Skeletal muscle tissue (tissue), 3 donors: ENCODE measurements at regions not wholly inside any gene's neighbourhood (a gene's known extent, or its start where the extent isn't known, plus 50 kb on each side); places are given as distances from the start of the nearest gene placed in this dataset.

Source experiments
- H3K27ac ChIP-seq: one replicate; pipeline ENCODE4 v1.7.0; 2013; ENCODE audit warnings: mild to moderate bottlenecking, low read depth, low read length, inconsistent platforms
- H3K27me3 ChIP-seq, 3 donors: one replicate each; pipeline ENCODE4 v1.7.0; 2013; ENCODE audit warnings: low read length in 3 of 3; ENCODE audit not compliant: control insufficient read depth in 3 of 3, insufficient read depth in 3 of 3
- H3K36me3 ChIP-seq, 3 donors: one replicate each; pipeline ENCODE4 v1.7.0; 2013; ENCODE audit warnings: low read length in 3 of 3; ENCODE audit not compliant: control insufficient read depth in 3 of 3, insufficient read depth in 3 of 3
- H3K4me1 ChIP-seq, 3 donors: one replicate each; pipeline ENCODE4 v1.7.0; 2013; ENCODE audit warnings: low read length in 3 of 3, mild to moderate bottlenecking in 3 of 3; ENCODE audit not compliant: control insufficient read depth in 3 of 3, insufficient read depth in 3 of 3
- H3K4me3 ChIP-seq, 3 donors: one replicate each; pipeline ENCODE4 v1.7.0; 2013; ENCODE audit warnings: low read length in 3 of 3
- H3K9ac ChIP-seq, 3 donors: one replicate each; pipeline ENCODE4 v1.7.0; 2013; ENCODE audit warnings: low read length in 3 of 3, mild to moderate bottlenecking in 3 of 3, moderate library complexity in 2 of 3, low read depth in 1 of 3
- H3K9me3 ChIP-seq, 3 donors: one replicate each; pipeline ENCODE4 v1.7.0; 2013; ENCODE audit warnings: low read length in 3 of 3; ENCODE audit not compliant: control insufficient read depth in 3 of 3
- donor health status: Osteomylitis.

DNA sequence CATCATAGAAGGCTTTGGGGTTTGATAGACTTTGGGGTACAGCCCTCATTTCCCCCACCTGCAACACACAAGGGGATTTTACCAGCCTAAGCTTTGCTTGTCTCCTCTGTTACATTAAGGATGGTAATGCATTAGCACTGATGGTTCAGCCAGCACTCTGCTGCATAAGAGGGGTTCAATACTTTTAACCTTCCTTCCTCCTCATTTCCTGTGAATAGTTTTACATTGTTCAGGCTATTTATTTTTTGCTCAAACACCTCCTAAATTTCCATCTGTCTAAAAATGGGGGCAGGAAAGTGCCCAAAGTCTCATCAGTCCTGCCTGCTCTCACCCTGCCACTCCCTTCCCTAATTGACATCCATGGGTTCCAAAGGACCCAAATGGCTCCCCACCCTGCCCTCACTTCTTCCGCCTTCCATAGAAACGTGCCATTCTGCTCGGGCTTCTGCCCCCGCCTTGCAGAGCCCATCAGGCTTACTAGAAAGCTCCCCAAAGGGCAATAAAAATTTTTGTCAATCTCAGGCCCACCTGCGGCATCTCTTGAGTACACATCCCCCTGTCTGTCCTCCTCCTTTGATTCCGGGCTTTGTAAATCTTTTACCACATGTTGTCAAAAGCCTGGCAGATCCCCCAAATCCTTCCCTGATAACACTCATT lies 239.5 kb upstream of the SLC24A2 start:
- H3K36me3 ChIP-seq: no peaks in the 10 kb centered on the region
- H3K4me1 ChIP-seq: peaks cover 0 to 4% (median 2%) of the 10 kb centered on the region in 3 donors
- no peaks in the 10 kb centered on the region for H3K9me3 ChIP-seq
- no peak overlapping the region for H3K4me3 ChIP-seq
- no peak overlapping the region for H3K9ac ChIP-seq
- H3K27ac ChIP-seq: peak overlapping the region; percentile 16
- H3K27me3 ChIP-seq: no peaks in the 10 kb centered on the region

DNA sequence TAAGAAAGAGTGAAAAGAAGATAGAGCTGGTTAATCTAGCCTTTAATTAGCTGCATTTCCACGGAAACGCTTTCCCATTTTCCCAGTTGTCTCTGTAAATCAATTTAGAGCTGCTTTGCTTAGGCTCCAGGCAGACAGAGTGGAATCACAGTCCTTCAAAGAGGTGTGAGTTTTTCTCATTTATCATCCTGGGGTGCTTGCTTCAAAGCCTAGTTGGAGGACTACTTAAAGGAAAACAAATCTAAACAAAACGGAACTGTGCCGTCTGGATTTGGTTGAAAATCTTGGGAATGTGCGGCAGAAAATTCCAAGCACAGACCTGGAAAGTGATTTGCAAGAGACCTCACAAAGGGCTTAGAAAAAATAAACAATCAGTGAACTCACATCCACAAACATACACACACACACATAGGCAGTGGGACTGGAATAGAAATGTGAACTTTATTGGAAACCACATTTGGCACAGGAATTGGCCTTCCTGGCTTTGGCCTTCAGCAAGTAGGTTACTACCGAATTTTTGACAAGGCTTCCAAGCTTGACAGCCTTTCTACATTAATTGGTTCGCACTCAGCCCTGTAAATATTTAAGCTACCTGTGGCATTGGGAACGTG lies 235.2 kb upstream of the SLC24A2 start:
- no peak overlapping the region for H3K27ac ChIP-seq

DNA sequence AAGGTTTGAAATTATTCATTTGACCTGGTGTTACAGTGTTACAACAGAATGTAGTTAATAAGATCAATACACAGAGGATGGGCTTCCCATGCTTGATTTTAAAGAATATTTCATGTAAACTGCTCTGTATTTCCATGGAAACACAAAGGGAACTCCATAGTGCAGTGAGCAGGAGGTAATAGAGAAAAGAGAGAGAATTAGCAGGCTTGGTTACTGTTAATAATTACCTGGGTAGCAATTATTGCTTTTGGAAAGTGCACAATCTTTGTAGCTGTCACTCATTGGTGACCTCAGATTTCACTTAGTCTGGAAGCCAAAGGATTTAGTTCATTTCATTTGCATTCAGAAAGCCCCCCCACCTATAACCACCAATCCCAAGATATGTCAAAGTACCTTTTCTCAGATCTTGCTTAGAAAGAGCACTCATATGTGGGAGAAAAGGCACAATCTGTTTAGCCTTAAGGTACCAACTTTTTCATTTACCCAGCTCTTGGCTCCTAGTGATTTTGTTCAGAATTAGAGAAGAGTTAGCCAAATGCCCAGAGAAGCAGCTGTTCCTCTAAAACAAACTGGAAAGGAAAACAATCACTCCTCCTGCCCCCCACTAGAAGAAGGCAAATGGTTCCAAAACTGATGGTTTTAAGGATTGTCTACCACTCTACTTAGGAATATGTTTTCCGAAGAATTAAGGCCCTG lies 234.5 kb upstream of the SLC24A2 start:
- H3K27me3 ChIP-seq: no peaks in the 10 kb centered on the region
- H3K4me1 ChIP-seq: peaks cover 0 to 2% (median 0%) of the 10 kb centered on the region in 3 donors
- H3K4me3 ChIP-seq: no peak overlapping the region
- H3K9me3 ChIP-seq: no peaks in the 10 kb centered on the region
- H3K36me3 ChIP-seq: no peaks in the 10 kb centered on the region
- no peak overlapping the region for H3K27ac ChIP-seq
- no peak overlapping the region for H3K9ac ChIP-seq

More for the DNA sequence above, 235.2 kb upstream of the SLC24A2 start:
- Histone ChIP-seq H3K4me3 (no peak overlapping the region), H3K9me3 (no peaks in the 10 kb centered on the region), H3K36me3 (no peaks in the 10 kb centered on the region), H3K9ac (no peak overlapping the region), H3K27me3 (no peaks in the 10 kb centered on the region), H3K4me1 (peaks cover 0 to 2% (median 0%) of the 10 kb centered on the region in 3 donors)

DNA sequence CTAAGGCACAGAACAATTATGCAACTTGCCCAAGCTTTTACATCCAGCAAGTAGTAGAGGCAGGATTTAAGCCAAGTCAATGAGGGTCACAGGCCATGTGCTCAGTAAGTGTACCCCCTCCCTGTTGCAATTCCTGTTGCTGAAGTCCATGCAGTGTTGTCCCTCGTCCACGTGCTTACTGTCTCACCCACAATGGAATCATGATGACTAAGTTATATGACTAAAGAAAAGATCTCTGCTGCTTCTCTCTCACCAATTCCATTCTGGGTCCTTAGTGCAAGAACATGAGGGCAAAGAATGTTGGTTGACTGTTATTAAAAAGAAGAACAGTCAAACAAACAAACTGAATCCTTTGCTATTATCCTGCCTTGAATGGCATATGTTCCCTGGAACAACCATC lies 233.6 kb upstream of the SLC24A2 start:
- H3K4me3 ChIP-seq: no peak overlapping the region
- no peak overlapping the region for H3K27ac ChIP-seq
- H3K9ac ChIP-seq: no peak overlapping the region
- no peaks in the 10 kb centered on the region for H3K4me1 ChIP-seq
- H3K27me3 ChIP-seq: no peaks in the 10 kb centered on the region
- H3K36me3 ChIP-seq: no peaks in the 10 kb centered on the region
- no peaks in the 10 kb centered on the region for H3K9me3 ChIP-seq

DNA sequence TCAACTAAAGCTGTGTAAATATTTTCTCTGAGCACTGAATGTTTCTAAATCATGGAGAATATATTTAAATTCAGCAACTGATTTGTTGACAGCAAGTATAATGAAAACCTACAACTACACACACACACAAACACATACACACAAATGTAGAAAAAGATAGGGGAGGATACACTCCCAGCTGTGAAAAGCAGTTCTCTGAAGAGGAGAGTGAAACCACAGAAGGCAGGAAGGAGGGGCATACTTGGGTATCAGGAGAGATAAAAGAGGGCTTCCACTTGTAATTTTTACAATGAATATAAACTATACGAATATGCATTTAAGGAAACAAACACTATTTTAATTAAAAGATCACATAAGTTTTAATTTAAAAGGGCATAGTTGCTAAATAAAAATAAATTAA lies 227.8 kb upstream of the SLC24A2 start:
- H3K4me1 ChIP-seq: no peaks in the 10 kb centered on the region
- no peak overlapping the region for H3K27ac ChIP-seq
- no peaks in the 10 kb centered on the region for H3K36me3 ChIP-seq
- H3K9me3 ChIP-seq: no peaks in the 10 kb centered on the region
- no peak overlapping the region for H3K4me3 ChIP-seq
- no peaks in the 10 kb centered on the region for H3K27me3 ChIP-seq
- no peak overlapping the region for H3K9ac ChIP-seq

DNA sequence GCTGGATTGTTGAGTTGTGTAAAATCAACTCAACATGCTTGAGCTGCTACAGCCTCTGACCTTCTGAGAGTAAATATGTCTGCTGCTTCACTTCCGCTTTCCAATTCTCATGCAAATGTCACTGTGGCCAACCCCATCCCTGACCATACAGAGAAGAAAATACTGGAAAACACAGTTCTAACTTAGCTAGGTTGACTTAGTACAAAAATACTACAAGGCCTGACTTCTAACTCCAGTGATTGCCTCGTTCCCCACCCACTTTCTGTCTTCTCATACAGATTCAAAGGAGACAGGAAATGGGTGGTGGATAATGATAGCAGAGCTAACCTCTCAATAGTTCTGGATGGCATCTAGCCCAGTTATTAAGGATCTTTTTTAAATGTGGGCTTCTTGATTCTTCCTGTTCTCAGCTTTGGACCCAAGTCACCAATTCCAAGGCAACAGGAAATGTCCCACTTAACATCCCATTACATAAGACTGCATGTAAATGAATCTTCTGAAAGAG lies 226.6 kb upstream of the SLC24A2 start:
- Histone ChIP-seq H3K27ac (no peak overlapping the region), H3K9me3 (no peaks in the 10 kb centered on the region), H3K9ac (no peak overlapping the region), H3K27me3 (no peaks in the 10 kb centered on the region), H3K36me3 (no peaks in the 10 kb centered on the region), H3K4me1 (no peaks in the 10 kb centered on the region), H3K4me3 (no peak overlapping the region)

DNA sequence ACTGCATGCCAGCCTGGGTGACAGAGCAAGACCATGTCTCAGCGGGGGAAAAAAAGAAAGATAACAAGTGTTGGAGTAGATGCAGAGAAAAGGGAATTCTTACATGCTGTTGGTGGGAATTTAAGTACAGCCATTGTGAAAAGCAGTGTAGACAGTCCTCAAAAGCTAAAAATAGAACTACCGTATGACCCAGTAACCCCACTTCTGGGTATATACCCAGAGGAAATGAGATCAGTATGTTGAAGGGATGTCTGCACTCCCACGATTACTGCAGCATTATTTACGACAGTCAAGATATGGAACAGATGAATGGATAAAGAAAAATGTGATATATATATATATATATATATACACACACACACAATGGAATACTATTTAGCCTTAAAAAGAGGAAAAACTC lies 225.3 kb upstream of the SLC24A2 start:
- H3K27me3 ChIP-seq: no peaks in the 10 kb centered on the region
- no peaks in the 10 kb centered on the region for H3K4me1 ChIP-seq
- H3K27ac ChIP-seq: no peak overlapping the region
- H3K9ac ChIP-seq: no peak overlapping the region
- no peak overlapping the region for H3K4me3 ChIP-seq
- H3K9me3 ChIP-seq: no peaks in the 10 kb centered on the region
- H3K36me3 ChIP-seq: no peaks in the 10 kb centered on the region

DNA sequence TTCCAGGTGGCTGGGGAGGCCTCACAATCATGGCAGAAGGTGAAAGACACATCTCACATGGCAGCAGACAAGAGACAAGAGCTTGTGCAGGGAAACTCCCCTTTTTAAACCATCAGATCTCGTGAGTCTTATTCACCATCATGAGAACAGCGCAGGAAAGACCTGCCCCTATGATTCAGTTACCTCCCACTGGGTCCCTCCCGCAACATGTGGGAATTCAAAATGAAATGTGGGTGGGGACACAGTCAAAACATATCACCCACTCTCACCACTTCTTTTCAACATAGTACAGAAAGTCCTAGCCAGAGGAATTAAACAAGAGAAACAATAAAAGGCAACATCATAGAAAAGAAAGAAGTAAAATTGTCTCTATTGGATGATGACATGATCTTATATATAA lies 223.4 kb upstream of the SLC24A2 start:
- Histone ChIP-seq H3K9me3 (no peaks in the 10 kb centered on the region), H3K9ac (no peak overlapping the region), H3K36me3 (no peaks in the 10 kb centered on the region), H3K27me3 (no peaks in the 10 kb centered on the region), H3K27ac (no peak overlapping the region), H3K4me1 (no peaks in the 10 kb centered on the region), H3K4me3 (no peak overlapping the region)

DNA sequence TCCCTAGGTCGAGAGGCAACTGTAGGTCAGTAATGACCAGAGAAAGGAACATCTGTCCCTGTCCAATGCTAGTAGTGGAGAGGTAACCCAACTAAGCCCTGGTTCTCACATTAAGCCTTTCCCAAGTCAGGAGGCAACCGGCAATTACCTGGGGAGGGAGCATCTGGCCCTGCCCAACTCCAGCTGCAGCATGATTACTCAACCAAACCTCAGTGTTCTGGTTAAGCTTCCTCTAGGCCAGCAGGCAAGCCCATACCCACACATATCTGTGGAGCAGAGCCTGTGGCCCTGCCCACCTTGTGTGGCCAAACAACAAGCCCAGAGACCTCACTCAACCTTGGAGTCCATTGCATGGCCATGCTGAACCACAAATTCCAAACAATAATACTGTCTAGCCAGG lies 220.8 kb upstream of the SLC24A2 start:
- Histone ChIP-seq H3K27me3 (no peaks in the 10 kb centered on the region), H3K9ac (no peak overlapping the region), H3K4me1 (no peaks in the 10 kb centered on the region), H3K36me3 (no peaks in the 10 kb centered on the region), H3K4me3 (no peak overlapping the region), H3K27ac (no peak overlapping the region), H3K9me3 (no peaks in the 10 kb centered on the region)

DNA sequence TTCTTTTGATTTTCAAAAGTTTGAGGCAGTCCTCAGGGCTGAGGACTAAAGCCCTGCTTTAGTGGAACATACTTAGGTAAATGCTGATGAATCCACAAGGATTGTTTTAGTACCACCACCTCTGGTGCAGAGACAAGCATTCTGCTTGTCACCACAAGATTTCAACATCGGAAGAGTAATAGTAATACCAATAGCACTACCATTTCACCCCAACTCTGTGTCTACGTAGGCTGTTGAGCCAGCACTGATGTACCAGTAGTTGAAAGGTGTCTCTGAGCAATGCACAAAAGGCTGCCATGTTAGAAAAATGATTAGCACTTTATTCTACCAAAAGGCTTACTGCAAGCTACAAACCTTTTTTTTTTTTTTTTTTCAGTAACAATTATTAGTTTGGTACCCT lies 213.2 kb upstream of the SLC24A2 start:
- no peaks in the 10 kb centered on the region for H3K36me3 ChIP-seq
- no peak overlapping the region for H3K4me3 ChIP-seq
- H3K9ac ChIP-seq: no peak overlapping the region
- no peaks in the 10 kb centered on the region for H3K4me1 ChIP-seq
- H3K27me3 ChIP-seq: peaks cover 0 to 2% (median 0%) of the 10 kb centered on the region in 3 donors
- no peak overlapping the region for H3K27ac ChIP-seq
- H3K9me3 ChIP-seq: no peaks in the 10 kb centered on the region
